ENCODE measurements at regions not wholly inside any gene's neighbourhood (a gene's known extent, or its start where the extent isn't known, plus 50 kb on each side); places are given as distances from the start of the nearest gene placed in this dataset.

GRCh38 chr6:50270415-50270814 lies 220.7 kb upstream of the DEFB112 start:
- DNase-seq (ENCODE audit: insufficient read length, low spot score) (no peak), FAIRE-seq (no peak)
- TF ChIP-seq POLR2A (IDR thresholded peaks at IDR 0.05; ENCODE audit: low read depth, low read length), result no peak

- no peak for TF ChIP-seq POLR2A (IDR thresholded peaks at IDR 0.05; ENCODE audit: low read depth, low read length)
- no peak for FAIRE-seq
- DNase-seq (ENCODE audit: insufficient read length, low spot score), result no peak
These were observed 221.5 kb upstream of the DEFB112 start for GRCh38 chr6:50271266-50271665.

- DNase-seq (ENCODE audit: insufficient read length, low spot score) (no peak), FAIRE-seq (no peak)
- TF ChIP-seq POLR2A (IDR thresholded peaks at IDR 0.05; ENCODE audit: low read depth, low read length), result no peak
These were observed 222.1 kb upstream of the DEFB112 start for GRCh38 chr6:50271817-50272216.

GRCh38 chr6:50272611-50273010 lies 222.9 kb upstream of the DEFB112 start:
- no peak for TF ChIP-seq POLR2A (IDR thresholded peaks at IDR 0.05; ENCODE audit: low read depth, low read length)
- peak; percentile 30 for FAIRE-seq
- DNase-seq (ENCODE audit: insufficient read length, low spot score), result no peak

GRCh38 chr6:50276771-50277261 lies 227.1 kb upstream of the DEFB112 start:
- FAIRE-seq (no peak), DNase-seq (ENCODE audit: insufficient read length, low spot score) (no peak)
- TF ChIP-seq POLR2A (IDR thresholded peaks at IDR 0.05; ENCODE audit: low read depth, low read length), result no peak

- FAIRE-seq, result no peak
- no peak for TF ChIP-seq POLR2A (IDR thresholded peaks at IDR 0.05; ENCODE audit: low read depth, low read length)
- DNase-seq (ENCODE audit: insufficient read length, low spot score), result no peak
These were observed 228.0 kb upstream of the DEFB112 start for GRCh38 chr6:50277774-50278173.

GRCh38 chr6:50278663-50279062 lies 228.9 kb upstream of the DEFB112 start:
- FAIRE-seq (no peak), DNase-seq (ENCODE audit: insufficient read length, low spot score) (no peak)
- TF ChIP-seq POLR2A (IDR thresholded peaks at IDR 0.05; ENCODE audit: low read depth, low read length), result no peak

- FAIRE-seq (no peak), DNase-seq (ENCODE audit: insufficient read length, low spot score) (no peak)
- TF ChIP-seq POLR2A (IDR thresholded peaks at IDR 0.05; ENCODE audit: low read depth, low read length), result no peak
These were observed 236.0 kb upstream of the DEFB112 start for GRCh38 chr6:50285735-50286134.

- no peak for FAIRE-seq
- no peak for TF ChIP-seq POLR2A (IDR thresholded peaks at IDR 0.05; ENCODE audit: low read depth, low read length)
- DNase-seq (ENCODE audit: insufficient read length, low spot score), result no peak
These were observed 238.5 kb upstream of the DEFB112 start for GRCh38 chr6:50288241-50288640.

- DNase-seq (ENCODE audit: insufficient read length, low spot score), result no peak
- no peak for TF ChIP-seq POLR2A (IDR thresholded peaks at IDR 0.05; ENCODE audit: low read depth, low read length)
- FAIRE-seq, result no peak
These were observed 239.2 kb upstream of the DEFB112 start for GRCh38 chr6:50288881-50289280.

- TF ChIP-seq POLR2A (IDR thresholded peaks at IDR 0.05; ENCODE audit: low read depth, low read length), result no peak
- DNase-seq (ENCODE audit: insufficient read length, low spot score) (no peak), FAIRE-seq (no peak)
These were observed 239.6 kb upstream of the DEFB112 start for GRCh38 chr6:50289366-50289765.

GRCh38 chr6:50301307-50301706 lies 251.6 kb upstream of the DEFB112 start:
- no peak for FAIRE-seq
- no peak for DNase-seq (ENCODE audit: insufficient read length, low spot score)
- no peak for TF ChIP-seq POLR2A (IDR thresholded peaks at IDR 0.05; ENCODE audit: low read depth, low read length)

GRCh38 chr6:50305660-50306059 lies 255.9 kb upstream of the DEFB112 start:
- FAIRE-seq, result no peak
- no peak for DNase-seq (ENCODE audit: insufficient read length, low spot score)

GRCh38 chr6:50318536-50318935 lies 268.8 kb upstream of the DEFB112 start:
- FAIRE-seq (no peak), DNase-seq (ENCODE audit: insufficient read length, low spot score) (no peak)
- TF ChIP-seq POLR2A (IDR thresholded peaks at IDR 0.05; ENCODE audit: low read depth, low read length), result no peak

More at GRCh38 chr6:50305660-50306059, 255.9 kb upstream of the DEFB112 start:
- no peak for TF ChIP-seq POLR2A (IDR thresholded peaks at IDR 0.05; ENCODE audit: low read depth, low read length)

- no peak for TF ChIP-seq POLR2A (IDR thresholded peaks at IDR 0.05; ENCODE audit: low read depth, low read length)
- FAIRE-seq (no peak), DNase-seq (ENCODE audit: insufficient read length, low spot score) (no peak)
These were observed 280.6 kb upstream of the DEFB112 start for GRCh38 chr6:50330347-50330746.

- FAIRE-seq (no peak), DNase-seq (ENCODE audit: insufficient read length, low spot score) (no peak)
- no peak for TF ChIP-seq POLR2A (IDR thresholded peaks at IDR 0.05; ENCODE audit: low read depth, low read length)
These were observed 281.2 kb upstream of the DEFB112 start for GRCh38 chr6:50330963-50331362.

All from H54 (cell line).